ENCODE measurements at regions not wholly inside any gene's neighbourhood (a gene's known extent, or its start where the extent isn't known, plus 50 kb on each side); places are given as distances from the start of the nearest gene placed in this dataset.
A peak's percentile ranks its signal among the peaks of the same experiment; 100 is the strongest.

GRCh38 chr15:85305050-85305449 is 75.4 kb upstream of the AKAP13 start:
- no peaks in the 10 kb centered on the region for H3K27me3 Mint-ChIP-seq
- no peak for TF ChIP-seq CTCF (conservative IDR thresholded peaks at IDR 0.05)
- no peaks in the 10 kb centered on the region for H3K9me3 Mint-ChIP-seq
- DNase-seq (ENCODE audit: extremely low spot score, unreplicated experiment): no peak
- no peak overlapping the region for H3K27ac Mint-ChIP-seq
- no peaks in the 10 kb centered on the region for H3K4me1 Mint-ChIP-seq (ENCODE audit: unreplicated experiment)
- no peaks in the 10 kb centered on the region for H3K36me3 Mint-ChIP-seq
- H3K4me3 Mint-ChIP-seq: no peak overlapping the region

GRCh38 chr15:85306946-85307686 is 73.3 kb upstream of the AKAP13 start:
- DNase-seq (ENCODE audit: extremely low spot score, unreplicated experiment): no peak
- no peak overlapping the region for H3K4me3 Mint-ChIP-seq
- no peaks in the 10 kb centered on the region for H3K9me3 Mint-ChIP-seq
- no peaks in the 10 kb centered on the region for H3K4me1 Mint-ChIP-seq (ENCODE audit: unreplicated experiment)
- H3K27ac Mint-ChIP-seq: no peak overlapping the region
- TF ChIP-seq CTCF (conservative IDR thresholded peaks at IDR 0.05): no peak
- H3K27me3 Mint-ChIP-seq: no peaks in the 10 kb centered on the region
- no peaks in the 10 kb centered on the region for H3K36me3 Mint-ChIP-seq

GRCh38 chr15:85307687-85308045 is 72.7 kb upstream of the AKAP13 start:
- Mint-ChIP-seq H3K9me3 (no peaks in the 10 kb centered on the region), H3K36me3 (no peaks in the 10 kb centered on the region), H3K4me3 (no peak overlapping the region), H3K27ac (no peak overlapping the region), H3K27me3 (no peaks in the 10 kb centered on the region), H3K4me1 (ENCODE audit: unreplicated experiment) (peaks cover 1% of the 10 kb centered on the region)
- no peak for TF ChIP-seq CTCF (conservative IDR thresholded peaks at IDR 0.05)
- no peak for DNase-seq (ENCODE audit: extremely low spot score, unreplicated experiment)

GRCh38 chr15:85311647-85312046 is 68.8 kb upstream of the AKAP13 start:
- Mint-ChIP-seq H3K27me3 (no peaks in the 10 kb centered on the region), H3K4me3 (no peak overlapping the region), H3K36me3 (no peaks in the 10 kb centered on the region), H3K27ac (no peak overlapping the region), H3K9me3 (no peaks in the 10 kb centered on the region), H3K4me1 (ENCODE audit: unreplicated experiment) (peaks cover 13% of the 10 kb centered on the region)
- DNase-seq (ENCODE audit: extremely low spot score, unreplicated experiment): no peak
- TF ChIP-seq CTCF (conservative IDR thresholded peaks at IDR 0.05): no peak

GRCh38 chr15:85312486-85312885 is 67.9 kb upstream of the AKAP13 start:
- TF ChIP-seq CTCF (conservative IDR thresholded peaks at IDR 0.05): no peak
- no peak overlapping the region for H3K4me3 Mint-ChIP-seq
- no peaks in the 10 kb centered on the region for H3K36me3 Mint-ChIP-seq
- DNase-seq (ENCODE audit: extremely low spot score, unreplicated experiment): no peak
- no peaks in the 10 kb centered on the region for H3K9me3 Mint-ChIP-seq
- H3K27me3 Mint-ChIP-seq: no peaks in the 10 kb centered on the region
- H3K4me1 Mint-ChIP-seq (ENCODE audit: unreplicated experiment): peaks cover 13% of the 10 kb centered on the region
- H3K27ac Mint-ChIP-seq: no peak overlapping the region

GRCh38 chr15:85312929-85313331 is 67.5 kb upstream of the AKAP13 start:
- no peak for DNase-seq (ENCODE audit: extremely low spot score, unreplicated experiment)
- no peak overlapping the region for H3K27ac Mint-ChIP-seq

More at GRCh38 chr15:85312929-85313331, 67.5 kb upstream of the AKAP13 start:
- Mint-ChIP-seq H3K4me3 (no peak overlapping the region), H3K27me3 (no peaks in the 10 kb centered on the region), H3K9me3 (no peaks in the 10 kb centered on the region), H3K4me1 (ENCODE audit: unreplicated experiment) (peaks cover 16% of the 10 kb centered on the region), H3K36me3 (no peaks in the 10 kb centered on the region)
- peak; percentile 26 for TF ChIP-seq CTCF (conservative IDR thresholded peaks at IDR 0.05)
